WERI-Rb-1 (cell line): ENCODE measurements at regions not wholly inside any gene's neighbourhood (a gene's known extent, or its start where the extent isn't known, plus 50 kb on each side); places are given as distances from the start of the nearest gene placed in this dataset.

Experiments
- DNase-seq: peaks from one replicate; pipeline ENCODE4 v3.0.0-alpha.2; 2020
- H3K27ac ChIP-seq: fragments of 250-450 bp; sonication (Bioruptor Pico); 2 replicates; pipeline ENCODE4 v1.5.1; 2020; ENCODE audit warnings: mild to moderate bottlenecking, moderate library complexity
- H3K27me3 ChIP-seq: fragments of 250-450 bp; sonication (Bioruptor Pico); 2 replicates; pipeline ENCODE4 v1.5.1; 2021; ENCODE audit warnings: mild to moderate bottlenecking, low read depth, moderate library complexity; ENCODE audit not compliant: insufficient read depth, severe bottlenecking
- H3K36me3 ChIP-seq: fragments of 250-450 bp; sonication (Bioruptor Pico); 2 replicates; pipeline ENCODE4 v1.5.1; 2020; ENCODE audit warnings: mild to moderate bottlenecking, moderate library complexity
- H3K4me3 ChIP-seq: 2 replicates; pipeline ENCODE4 v1.5.1; 2011; ENCODE audit warnings: low read depth, mild to moderate bottlenecking, control low read depth, low read length
- H3K9me3 ChIP-seq: fragments of 250-450 bp; sonication (Bioruptor Pico); 2 replicates; pipeline ENCODE4 v1.5.1; 2021; ENCODE audit warnings: mild to moderate bottlenecking, moderate library complexity; ENCODE audit not compliant: severe bottlenecking
- TF ChIP-seq, protein P1 (sequence below): IDR thresholded peaks from 2 replicates; pipeline ENCODE4 v1.5.1; 2011; ENCODE audit warnings: low read depth, mild to moderate bottlenecking, control low read depth, inconsistent platforms, low read length

- Histone ChIP-seq H3K27me3 (no peaks in the 10 kb centered on the region), H3K27ac (no peak overlapping the region), H3K36me3 (no peaks in the 10 kb centered on the region), H3K4me3 (no peak overlapping the region), H3K9me3 (no peaks in the 10 kb centered on the region)
- TF ChIP-seq, protein P1, sequence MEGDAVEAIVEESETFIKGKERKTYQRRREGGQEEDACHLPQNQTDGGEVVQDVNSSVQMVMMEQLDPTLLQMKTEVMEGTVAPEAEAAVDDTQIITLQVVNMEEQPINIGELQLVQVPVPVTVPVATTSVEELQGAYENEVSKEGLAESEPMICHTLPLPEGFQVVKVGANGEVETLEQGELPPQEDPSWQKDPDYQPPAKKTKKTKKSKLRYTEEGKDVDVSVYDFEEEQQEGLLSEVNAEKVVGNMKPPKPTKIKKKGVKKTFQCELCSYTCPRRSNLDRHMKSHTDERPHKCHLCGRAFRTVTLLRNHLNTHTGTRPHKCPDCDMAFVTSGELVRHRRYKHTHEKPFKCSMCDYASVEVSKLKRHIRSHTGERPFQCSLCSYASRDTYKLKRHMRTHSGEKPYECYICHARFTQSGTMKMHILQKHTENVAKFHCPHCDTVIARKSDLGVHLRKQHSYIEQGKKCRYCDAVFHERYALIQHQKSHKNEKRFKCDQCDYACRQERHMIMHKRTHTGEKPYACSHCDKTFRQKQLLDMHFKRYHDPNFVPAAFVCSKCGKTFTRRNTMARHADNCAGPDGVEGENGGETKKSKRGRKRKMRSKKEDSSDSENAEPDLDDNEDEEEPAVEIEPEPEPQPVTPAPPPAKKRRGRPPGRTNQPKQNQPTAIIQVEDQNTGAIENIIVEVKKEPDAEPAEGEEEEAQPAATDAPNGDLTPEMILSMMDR, result no peak
- DNase-seq, result no peak
Measured at GRCh38 chr18:78871618-78872017, 108.0 kb upstream of the SALL3 start.

DNA sequence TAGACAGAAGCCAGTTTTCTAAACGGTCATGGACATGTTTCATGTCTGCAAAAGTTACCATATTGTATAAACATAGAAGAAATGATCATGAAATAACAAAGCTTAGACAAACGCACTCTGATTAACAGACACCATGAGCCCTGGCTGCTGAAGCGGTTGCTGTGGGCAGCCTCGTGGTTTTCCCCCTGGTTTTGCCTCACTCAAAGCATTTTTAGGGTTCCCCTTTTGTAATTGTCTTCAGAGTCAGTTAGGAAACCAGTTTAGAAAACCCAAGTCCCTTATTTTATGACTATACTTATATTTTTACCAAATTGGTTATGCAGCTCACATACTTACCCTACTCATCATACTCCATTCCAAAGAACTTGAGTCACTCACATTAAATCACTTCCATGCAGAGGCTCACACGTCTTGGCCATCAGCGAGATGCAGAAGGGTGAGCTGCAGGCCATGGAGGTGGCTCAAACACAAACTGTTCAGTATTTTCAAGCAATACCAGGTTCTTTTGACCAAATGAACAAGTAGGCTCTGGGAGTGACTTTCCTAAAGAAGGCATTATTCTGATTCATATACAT, 105.6 kb upstream of the SALL3 start:
- TF ChIP-seq, protein P1, result no peak
- Histone ChIP-seq H3K4me3 (no peak overlapping the region), H3K36me3 (no peaks in the 10 kb centered on the region), H3K27ac (no peak overlapping the region), H3K27me3 (no peaks in the 10 kb centered on the region), H3K9me3 (no peaks in the 10 kb centered on the region)
- DNase-seq, result no peak

- Histone ChIP-seq H3K27ac (no peak overlapping the region), H3K4me3 (no peak overlapping the region), H3K27me3 (no peaks in the 10 kb centered on the region), H3K36me3 (no peaks in the 10 kb centered on the region), H3K9me3 (no peaks in the 10 kb centered on the region)
- TF ChIP-seq, protein P1, result peak; percentile 86
- DNase-seq, result peak; percentile 68
Measured at GRCh38 chr18:78875016-78875777, 104.4 kb upstream of the SALL3 start.

- no peak for DNase-seq
- Histone ChIP-seq H3K27me3 (no peaks in the 10 kb centered on the region), H3K27ac (no peak overlapping the region), H3K4me3 (no peak overlapping the region), H3K9me3 (no peaks in the 10 kb centered on the region), H3K36me3 (no peaks in the 10 kb centered on the region)
- TF ChIP-seq, protein P1, result no peak
Measured at GRCh38 chr18:78875778-78876650, 103.6 kb upstream of the SALL3 start.

GRCh38 chr18:78876868-78877267, 102.8 kb upstream of the SALL3 start:
- Histone ChIP-seq H3K27ac (no peak overlapping the region), H3K4me3 (no peak overlapping the region), H3K36me3 (no peaks in the 10 kb centered on the region), H3K9me3 (no peaks in the 10 kb centered on the region), H3K27me3 (no peaks in the 10 kb centered on the region)
- TF ChIP-seq, protein P1, result no peak
- DNase-seq, result no peak
